ENCODE measurements at regions not wholly inside any gene's neighbourhood (a gene's known extent, or its start where the extent isn't known, plus 50 kb on each side); places are given as distances from the start of the nearest gene placed in this dataset.

DNA sequence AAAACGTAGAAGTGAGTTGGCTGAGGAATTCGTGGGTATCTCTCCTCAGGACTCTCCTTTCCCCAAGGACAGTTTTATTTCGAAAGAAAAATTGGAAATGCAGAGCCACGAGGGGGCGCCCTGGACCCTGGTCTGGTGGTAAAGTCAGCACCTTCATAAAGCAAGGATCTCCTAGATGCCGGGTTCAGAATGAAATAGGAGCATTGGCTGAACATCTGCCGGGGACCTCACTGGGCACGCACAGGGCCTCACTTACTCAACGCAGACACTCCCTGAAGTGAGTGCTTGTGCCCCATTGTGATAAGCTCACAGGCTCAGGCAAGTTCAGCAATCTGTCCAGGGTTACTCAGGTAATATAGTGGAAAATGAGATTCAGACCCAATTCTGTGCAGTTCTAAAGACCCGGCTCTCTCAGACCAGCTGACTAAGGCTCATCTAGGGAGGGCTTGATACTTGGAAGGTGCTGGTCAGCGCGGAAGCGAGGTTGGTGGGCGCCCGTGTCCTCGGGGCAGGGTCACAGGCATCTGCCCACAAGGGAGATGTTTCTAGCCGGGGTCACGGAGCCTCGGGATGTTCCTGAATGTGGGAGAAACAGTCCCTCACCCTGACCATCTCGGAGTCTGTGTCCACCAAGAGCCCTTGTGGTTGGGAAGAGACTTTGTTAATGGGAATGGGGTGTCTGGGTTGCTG is 55.7 kb upstream of the ETV3 start:
- no peaks in the 10 kb centered on the region for H4K20me1 ChIP-seq (ENCODE audit: insufficient read depth, low read length, poor library complexity, severe bottlenecking)
- H3K9me3 ChIP-seq (ENCODE audit: insufficient read depth, low read depth, low read length) = no peaks in the 10 kb centered on the region
- no peaks in the 10 kb centered on the region for H3F3A ChIP-seq (ENCODE audit: low read depth)
- TF ChIP-seq CTCF (conservative IDR thresholded peaks at IDR 0.05; ENCODE audit: low read length) (peak; percentile 89), EZH2phosphoT487 (IDR thresholded peaks at IDR 0.05; ENCODE audit: borderline replicate concordance) (no peak)
- H3K4me3 ChIP-seq (ENCODE audit: low read length, poor library complexity, severe bottlenecking) = no peak overlapping the region
- peaks cover 3% of the 10 kb centered on the region for H3K4me1 ChIP-seq (ENCODE audit: insufficient read depth, low read length, poor library complexity, severe bottlenecking)
- no peak overlapping the region for H2AFZ ChIP-seq (ENCODE audit: low read length)
- H3K9me2 ChIP-seq (replicated peaks; ENCODE audit: low read depth, low read length) = no peaks in the 10 kb centered on the region
- no peaks in the 10 kb centered on the region for H3K79me2 ChIP-seq (ENCODE audit: insufficient read depth, low read length)
- no peaks in the 10 kb centered on the region for H3K36me3 ChIP-seq (ENCODE audit: insufficient read depth, low read length)
- H3K4me2 ChIP-seq (ENCODE audit: low read depth, low read length, poor library complexity, severe bottlenecking) = peak overlapping the region; percentile 30
- H3K9ac ChIP-seq (ENCODE audit: low read depth, low read length, poor library complexity, severe bottlenecking) = no peak overlapping the region
- H3K27me3 ChIP-seq (ENCODE audit: insufficient read depth, low read length, poor library complexity, severe bottlenecking) = no peaks in the 10 kb centered on the region

DNA sequence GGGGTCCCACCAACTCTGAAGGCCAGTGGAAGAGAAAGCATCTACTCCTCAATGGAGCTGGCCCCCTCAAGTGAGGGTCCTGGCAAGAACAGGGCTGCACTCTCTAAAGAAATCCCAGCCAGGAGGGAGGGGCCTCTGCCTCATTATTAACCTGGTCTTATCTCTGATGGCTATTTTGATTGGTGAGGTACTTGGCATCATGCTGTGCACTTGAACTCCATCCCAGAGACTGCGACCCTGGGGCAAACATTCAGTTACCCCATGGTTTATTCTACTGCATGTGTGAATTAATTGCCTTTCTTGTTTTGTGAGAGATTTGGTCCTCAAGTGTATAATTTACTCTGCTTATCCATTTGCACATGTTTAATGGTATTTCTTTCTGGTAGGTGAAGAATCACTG is 55.0 kb upstream of the ETV3 start:
- H3K4me1 ChIP-seq (ENCODE audit: insufficient read depth, low read length, poor library complexity, severe bottlenecking) = peaks cover 3% of the 10 kb centered on the region

DNA sequence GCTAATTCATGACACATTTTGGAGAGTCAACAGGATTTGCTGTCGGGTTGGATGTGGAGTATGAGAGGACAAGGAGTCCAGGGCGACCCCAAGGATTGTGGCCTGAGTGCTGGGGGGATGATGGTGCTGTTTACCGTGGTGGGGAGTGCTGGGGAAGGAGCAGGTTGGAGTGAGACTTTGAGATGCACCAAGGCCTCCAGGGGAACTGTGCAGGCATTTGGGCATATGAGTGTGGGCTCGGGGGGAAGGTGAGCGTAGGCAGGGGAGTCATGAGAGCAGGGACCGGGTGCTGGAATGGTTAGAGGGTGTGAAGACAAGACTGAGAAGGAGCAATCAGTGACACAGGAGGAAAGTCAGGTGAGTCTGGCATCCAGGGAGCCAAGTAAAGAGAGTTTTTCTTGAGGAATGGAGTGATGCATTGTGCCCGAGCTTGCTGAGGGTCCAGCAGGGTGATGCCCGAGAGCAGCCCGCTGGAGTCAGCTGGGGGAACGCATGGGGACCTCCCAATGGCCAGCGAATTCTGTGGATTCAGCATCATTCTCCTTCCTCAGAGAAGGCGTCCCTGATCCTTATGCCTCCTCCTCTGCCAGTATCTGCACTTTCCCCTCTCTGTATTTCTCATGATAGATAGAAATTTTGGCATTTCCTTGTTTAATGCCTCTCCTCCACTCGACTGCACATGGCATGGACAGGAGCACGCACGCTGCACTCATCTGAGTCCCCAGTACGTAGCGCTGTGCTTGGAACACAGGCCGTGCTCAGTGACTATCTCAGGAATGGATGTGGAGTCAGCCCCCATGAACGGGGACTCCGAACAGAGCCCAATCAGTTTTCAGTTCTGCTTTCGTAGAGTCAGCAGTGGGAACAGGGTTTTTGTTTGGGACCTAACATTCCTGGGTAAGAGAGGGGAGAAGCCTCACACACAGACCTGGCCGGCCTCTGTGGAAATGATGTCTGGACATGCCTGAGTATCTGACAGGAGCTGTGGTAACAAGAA is 52.1 kb upstream of the ETV3 start:
- Histone ChIP-seq H3F3A (ENCODE audit: low read depth) (no peaks in the 10 kb centered on the region), H2AFZ (ENCODE audit: low read length) (no peak overlapping the region), H3K27me3 (ENCODE audit: insufficient read depth, low read length, poor library complexity, severe bottlenecking) (no peaks in the 10 kb centered on the region)

More for the DNA sequence above, 55.0 kb upstream of the ETV3 start:
- no peak overlapping the region for H3K4me3 ChIP-seq (ENCODE audit: low read length, poor library complexity, severe bottlenecking)
- H2AFZ ChIP-seq (ENCODE audit: low read length) = no peak overlapping the region
- TF ChIP-seq CTCF (conservative IDR thresholded peaks at IDR 0.05; ENCODE audit: low read length) = no peak
- H3K36me3 ChIP-seq (ENCODE audit: insufficient read depth, low read length) = no peaks in the 10 kb centered on the region
- no peaks in the 10 kb centered on the region for H3K79me2 ChIP-seq (ENCODE audit: insufficient read depth, low read length)
- H3K9me3 ChIP-seq (ENCODE audit: insufficient read depth, low read depth, low read length) = no peaks in the 10 kb centered on the region
- no peaks in the 10 kb centered on the region for H4K20me1 ChIP-seq (ENCODE audit: insufficient read depth, low read length, poor library complexity, severe bottlenecking)
- no peaks in the 10 kb centered on the region for H3F3A ChIP-seq (ENCODE audit: low read depth)
- no peaks in the 10 kb centered on the region for H3K27me3 ChIP-seq (ENCODE audit: insufficient read depth, low read length, poor library complexity, severe bottlenecking)
- no peaks in the 10 kb centered on the region for H3K9me2 ChIP-seq (replicated peaks; ENCODE audit: low read depth, low read length)
- peak overlapping the region; percentile 30 for H3K4me2 ChIP-seq (ENCODE audit: low read depth, low read length, poor library complexity, severe bottlenecking)
- no peak overlapping the region for H3K9ac ChIP-seq (ENCODE audit: low read depth, low read length, poor library complexity, severe bottlenecking)

More for the DNA sequence above, 52.1 kb upstream of the ETV3 start:
- Histone ChIP-seq H4K20me1 (ENCODE audit: insufficient read depth, low read length, poor library complexity, severe bottlenecking) (no peaks in the 10 kb centered on the region), H3K9ac (ENCODE audit: low read depth, low read length, poor library complexity, severe bottlenecking) (no peak overlapping the region), H3K9me3 (ENCODE audit: insufficient read depth, low read depth, low read length) (no peaks in the 10 kb centered on the region), H3K4me2 (ENCODE audit: low read depth, low read length, poor library complexity, severe bottlenecking) (no peak overlapping the region), H3K79me2 (ENCODE audit: insufficient read depth, low read length) (no peaks in the 10 kb centered on the region), H3K36me3 (ENCODE audit: insufficient read depth, low read length) (no peaks in the 10 kb centered on the region), H3K9me2 (replicated peaks; ENCODE audit: low read depth, low read length) (no peaks in the 10 kb centered on the region), H3K4me1 (ENCODE audit: insufficient read depth, low read length, poor library complexity, severe bottlenecking) (peaks cover 3% of the 10 kb centered on the region), H3K4me3 (ENCODE audit: low read length, poor library complexity, severe bottlenecking) (no peak overlapping the region)
- TF ChIP-seq EZH2phosphoT487 (IDR thresholded peaks at IDR 0.05; ENCODE audit: borderline replicate concordance) = no peak
- TF ChIP-seq CTCF (conservative IDR thresholded peaks at IDR 0.05; ENCODE audit: low read length) = no peak

Measured in Loucy (cell line).